ENCODE measurements at regions not wholly inside any gene's neighbourhood (a gene's known extent, or its start where the extent isn't known, plus 50 kb on each side); places are given as distances from the start of the nearest gene placed in this dataset.
A peak's percentile ranks its signal among the peaks of the same experiment; 100 is the strongest.

DNA sequence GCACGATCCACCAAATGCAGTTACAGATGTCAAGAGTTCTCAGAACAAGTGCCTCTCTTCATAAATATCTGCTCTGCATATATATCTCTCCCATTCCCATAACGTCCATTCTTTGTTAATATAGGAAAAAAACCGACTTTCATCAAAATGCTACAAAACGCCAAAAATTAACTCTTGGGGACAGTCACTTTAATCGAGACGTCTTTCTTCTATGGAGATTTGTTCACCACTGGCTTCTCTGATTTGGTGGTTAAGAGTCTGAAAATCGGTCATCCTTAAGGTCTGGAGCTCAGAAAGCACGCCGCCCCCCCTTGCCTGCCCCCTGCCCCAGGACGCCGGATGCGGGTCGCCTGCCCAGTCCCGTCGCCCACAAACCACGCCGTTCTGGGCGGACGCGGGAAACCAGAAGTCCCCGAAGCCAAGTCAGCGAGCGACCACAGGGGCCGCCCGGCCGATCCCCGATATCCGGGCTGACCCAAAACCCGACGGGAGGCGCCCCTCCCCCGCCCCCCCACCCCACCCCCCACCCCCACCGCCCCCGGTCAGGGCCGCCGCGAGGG lies 252.7 kb downstream of the TJP1 start:
- no peaks in the 10 kb centered on the region for H3K4me1 ChIP-seq
- no peaks in the 10 kb centered on the region for H3K36me3 ChIP-seq
- intact Hi-C loops (cut with DNase I), result loop anchor here (5.0 kb wide), 1 partner anchor 37 kb away; no protein-coding TSS in a partner anchor
- H3K27me3 ChIP-seq, result no peaks in the 10 kb centered on the region
- TF ChIP-seq, protein P1, sequence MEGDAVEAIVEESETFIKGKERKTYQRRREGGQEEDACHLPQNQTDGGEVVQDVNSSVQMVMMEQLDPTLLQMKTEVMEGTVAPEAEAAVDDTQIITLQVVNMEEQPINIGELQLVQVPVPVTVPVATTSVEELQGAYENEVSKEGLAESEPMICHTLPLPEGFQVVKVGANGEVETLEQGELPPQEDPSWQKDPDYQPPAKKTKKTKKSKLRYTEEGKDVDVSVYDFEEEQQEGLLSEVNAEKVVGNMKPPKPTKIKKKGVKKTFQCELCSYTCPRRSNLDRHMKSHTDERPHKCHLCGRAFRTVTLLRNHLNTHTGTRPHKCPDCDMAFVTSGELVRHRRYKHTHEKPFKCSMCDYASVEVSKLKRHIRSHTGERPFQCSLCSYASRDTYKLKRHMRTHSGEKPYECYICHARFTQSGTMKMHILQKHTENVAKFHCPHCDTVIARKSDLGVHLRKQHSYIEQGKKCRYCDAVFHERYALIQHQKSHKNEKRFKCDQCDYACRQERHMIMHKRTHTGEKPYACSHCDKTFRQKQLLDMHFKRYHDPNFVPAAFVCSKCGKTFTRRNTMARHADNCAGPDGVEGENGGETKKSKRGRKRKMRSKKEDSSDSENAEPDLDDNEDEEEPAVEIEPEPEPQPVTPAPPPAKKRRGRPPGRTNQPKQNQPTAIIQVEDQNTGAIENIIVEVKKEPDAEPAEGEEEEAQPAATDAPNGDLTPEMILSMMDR (IDR thresholded peaks at IDR 0.05), result no peak
- H3K27ac ChIP-seq, result no peak overlapping the region
- no peaks in the 10 kb centered on the region for H3K9me3 ChIP-seq
- DNase-seq (ENCODE audit: low spot score in 2 of 2), result no peak
- peak overlapping the region; percentile 67 to 69 for H3K4me3 ChIP-seq

DNA sequence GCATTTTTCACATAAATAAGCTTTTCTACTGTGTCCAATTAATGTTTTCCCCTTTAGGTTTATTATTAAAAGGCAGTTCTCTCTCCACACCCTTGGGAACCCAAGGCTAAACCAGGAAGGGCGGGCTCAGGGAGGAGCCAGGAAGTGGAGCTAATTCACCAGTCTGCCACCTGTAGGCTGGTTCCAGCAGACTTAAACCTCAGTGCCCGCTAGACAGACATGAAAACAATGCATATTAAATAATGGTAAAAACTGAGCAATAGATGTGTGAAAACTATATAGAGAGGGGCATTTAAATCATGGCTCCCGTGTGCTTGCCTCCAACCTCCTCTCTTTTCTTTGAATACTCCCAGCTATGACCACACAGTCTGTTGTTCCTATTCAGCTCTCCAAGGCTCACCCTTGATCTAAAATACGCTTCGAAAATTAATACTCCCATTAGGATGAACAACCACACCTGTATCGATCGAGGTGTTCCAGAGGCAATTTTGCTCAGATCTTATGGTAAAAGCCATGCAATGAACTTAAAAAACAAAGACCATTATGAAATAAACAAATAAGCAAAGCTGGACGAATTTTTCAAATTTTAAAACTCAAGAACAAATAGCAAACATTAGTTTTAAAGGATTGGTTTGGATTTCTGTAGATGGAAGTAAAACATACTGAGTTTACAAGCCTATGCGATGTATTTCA lies 253.3 kb downstream of the TJP1 start:
- intact Hi-C loops (cut with DNase I), result no loop called here

DNA sequence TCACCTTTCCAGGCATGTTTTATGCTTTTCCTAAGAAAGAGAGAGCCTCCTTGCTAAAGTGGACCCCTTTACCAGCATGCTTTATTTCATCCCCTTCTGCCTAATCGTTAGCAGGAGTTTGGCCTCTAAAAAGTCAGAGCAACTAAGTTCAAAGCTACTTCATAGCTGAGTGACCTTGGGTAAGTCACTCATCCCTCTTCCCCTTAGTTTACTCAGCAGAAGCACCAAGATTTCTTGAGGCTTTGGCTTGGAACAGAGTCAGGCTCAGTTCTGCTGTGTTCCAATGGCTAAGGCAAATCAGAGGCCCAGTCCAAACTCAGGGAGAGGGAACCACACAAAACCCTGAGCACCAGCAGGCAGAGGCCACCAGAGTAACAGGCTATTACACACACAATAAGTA lies 254.9 kb downstream of the TJP1 start:
- Histone ChIP-seq H3K27me3 (no peaks in the 10 kb centered on the region), H3K4me3 (no peak overlapping the region), H3K27ac (no peak overlapping the region), H3K9me3 (no peaks in the 10 kb centered on the region), H3K36me3 (no peaks in the 10 kb centered on the region), H3K4me1 (no peaks in the 10 kb centered on the region)
- intact Hi-C loops (cut with DNase I), result no loop called here
- DNase-seq (ENCODE audit: low spot score in 2 of 2), result no peak
- TF ChIP-seq, protein P1 (IDR thresholded peaks at IDR 0.05), result no peak

More for the DNA sequence above, 253.3 kb downstream of the TJP1 start:
- Histone ChIP-seq H3K4me1 (no peaks in the 10 kb centered on the region), H3K36me3 (no peaks in the 10 kb centered on the region), H3K9me3 (no peaks in the 10 kb centered on the region), H3K27ac (no peak overlapping the region), H3K4me3 (peak overlapping the region in 1 of 2 donors; percentile 67), H3K27me3 (no peaks in the 10 kb centered on the region)
- DNase-seq (ENCODE audit: low spot score in 2 of 2), result no peak
- TF ChIP-seq, protein P1 (IDR thresholded peaks at IDR 0.05), result no peak

DNA sequence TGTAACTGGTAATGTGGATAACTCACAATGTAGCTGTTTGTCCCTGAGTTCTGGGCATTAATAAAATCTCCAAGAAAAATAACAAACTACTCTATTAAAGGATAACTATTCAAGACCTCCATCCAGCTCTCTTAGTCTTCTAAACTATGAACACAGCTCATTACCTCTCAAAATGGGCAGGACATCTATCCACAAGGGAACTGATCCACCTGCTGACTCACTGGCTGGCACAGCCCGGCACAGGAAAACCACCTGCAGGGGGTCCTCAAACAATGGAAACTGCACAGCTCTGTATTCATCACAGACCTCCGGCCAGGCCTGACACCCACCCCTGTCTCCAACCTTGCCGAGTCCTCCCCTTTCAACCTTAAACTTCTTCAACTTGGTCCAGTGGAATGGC lies 255.4 kb downstream of the TJP1 start:
- Histone ChIP-seq H3K36me3 (no peaks in the 10 kb centered on the region), H3K9me3 (no peaks in the 10 kb centered on the region), H3K4me3 (no peak overlapping the region), H3K27ac (no peak overlapping the region), H3K4me1 (no peaks in the 10 kb centered on the region), H3K27me3 (no peaks in the 10 kb centered on the region)
- no peak for DNase-seq (ENCODE audit: low spot score in 2 of 2)
- intact Hi-C loops (cut with DNase I), result no loop called here
- TF ChIP-seq, protein P1 (IDR thresholded peaks at IDR 0.05), result no peak

DNA sequence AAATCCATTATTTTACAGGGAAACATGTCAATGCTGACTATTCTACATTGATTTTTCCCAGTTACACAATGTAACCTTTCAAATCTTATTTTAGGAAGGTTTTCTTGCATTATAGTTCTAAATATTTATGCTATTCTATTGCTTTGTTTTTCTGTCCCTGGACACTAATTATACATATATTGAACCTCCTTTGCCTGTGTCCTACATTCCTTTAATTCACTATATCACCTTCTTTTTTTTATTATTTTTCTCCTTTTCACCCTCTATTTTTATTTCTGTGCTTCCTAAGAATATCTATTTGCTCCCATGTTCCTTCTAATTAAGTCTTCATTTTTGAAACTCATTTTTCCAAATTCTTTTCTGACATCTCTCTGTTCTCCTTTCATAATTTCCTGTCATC lies 259.2 kb downstream of the TJP1 start:
- Histone ChIP-seq H3K27ac (no peak overlapping the region), H3K4me1 (no peaks in the 10 kb centered on the region), H3K36me3 (no peaks in the 10 kb centered on the region), H3K9me3 (no peaks in the 10 kb centered on the region), H3K4me3 (no peak overlapping the region), H3K27me3 (no peaks in the 10 kb centered on the region)
- intact Hi-C loops (cut with DNase I), result no loop called here
- TF ChIP-seq, protein P1 (IDR thresholded peaks at IDR 0.05), result no peak
- no peak for DNase-seq (ENCODE audit: low spot score in 2 of 2)
